SK-N-MC (cell line): ENCODE measurements at regions not wholly inside any gene's neighbourhood (a gene's known extent, or its start where the extent isn't known, plus 50 kb on each side); places are given as distances from the start of the nearest gene placed in this dataset.

Source experiments
- EZH2 ChIP-seq: fragments of 200-600 bp; sonication (generic); IDR thresholded peaks from one replicate; pipeline ENCODE4 v1.6.1; 2017; ENCODE audit warnings: antibody characterized with exemption
- FOXP2 ChIP-seq: optimal IDR thresholded peaks from 2 replicates; pipeline ENCODE3; 2011; ENCODE audit warnings: mild to moderate bottlenecking, moderate library complexity; ENCODE audit not compliant: insufficient read depth; ENCODE audit errors: extremely low read length, control extremely low read depth
- POLR2AphosphoS5 ChIP-seq: IDR thresholded peaks from 2 replicates; pipeline ENCODE4 v1.6.1; 2012; ENCODE audit warnings: mild to moderate bottlenecking, low read depth, low read length, borderline replicate concordance

DNA sequence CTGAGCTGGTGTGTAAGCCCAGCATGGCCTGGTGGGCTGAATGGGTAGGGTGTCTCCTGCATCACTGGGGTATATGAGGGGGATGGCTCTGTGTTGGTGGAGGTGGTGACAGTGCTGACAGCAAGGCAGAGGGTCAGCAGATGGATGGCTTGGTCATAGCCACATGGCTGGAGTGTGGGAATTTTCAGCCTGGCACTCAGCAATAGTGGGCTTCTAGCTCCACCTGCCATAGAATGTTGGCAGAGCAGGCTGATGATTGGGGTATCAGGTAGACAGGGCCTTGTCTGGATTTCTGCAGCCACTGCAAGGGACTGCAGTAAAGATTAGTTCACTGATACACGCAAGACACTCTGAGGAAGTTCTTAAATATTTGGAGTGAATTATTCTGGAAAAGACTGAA is 137.5 kb upstream of the BACH2 start:
- TF ChIP-seq POLR2AphosphoS5: no peak
- no peak for TF ChIP-seq EZH2
- TF ChIP-seq FOXP2: no peak
